ENCODE measurements at regions not wholly inside any gene's neighbourhood (a gene's known extent, or its start where the extent isn't known, plus 50 kb on each side); places are given as distances from the start of the nearest gene placed in this dataset.
"Not testable (repeated sequence)": the region's sequence is repeated elsewhere in the genome, so short reads cannot be mapped to it uniquely, and the experiment has no call there.

GRCh38 chr1:102821707-102822106 is 286.6 kb downstream of the COL11A1 start:
- DNase-seq (ENCODE audit: low read depth in 1 of 2, low spot score in 2 of 2), result no peak
- Histone ChIP-seq H3K4me3 (no peak overlapping the region), H3K9me3 (replicated peaks) (no peaks in the 10 kb centered on the region), H3K27ac (no peak overlapping the region), H3K4me1 (replicated peaks) (no peaks in the 10 kb centered on the region), H3K27me3 (replicated peaks) (no peaks in the 10 kb centered on the region), H3K36me3 (no peaks in the 10 kb centered on the region)

GRCh38 chr1:102800406-102800805 is 307.9 kb downstream of the COL11A1 start:
- Histone ChIP-seq H3K27me3 (replicated peaks) (no peaks in the 10 kb centered on the region; the same call in 1 of the 2 replicates), H3K36me3 (no peaks in the 10 kb centered on the region), H3K27ac (no peak overlapping the region), H3K9me3 (replicated peaks) (no peaks in the 10 kb centered on the region), H3K4me3 (no peak overlapping the region), H3K4me1 (replicated peaks) (no peaks in the 10 kb centered on the region)
- no peak for DNase-seq (ENCODE audit: low read depth in 1 of 2, low spot score in 2 of 2)

GRCh38 chr1:102799496-102799895 is 308.8 kb downstream of the COL11A1 start:
- no peak overlapping the region for H3K27ac ChIP-seq
- H3K36me3 ChIP-seq, result no peaks in the 10 kb centered on the region
- no peaks in the 10 kb centered on the region; the same call in 1 of the 2 replicates for H3K27me3 ChIP-seq (replicated peaks)
- H3K4me3 ChIP-seq, result no peak overlapping the region
- no peaks in the 10 kb centered on the region for H3K9me3 ChIP-seq (replicated peaks)
- no peaks in the 10 kb centered on the region for H3K4me1 ChIP-seq (replicated peaks)
- no peak for DNase-seq (ENCODE audit: low read depth in 1 of 2, low spot score in 2 of 2)

- no peak for DNase-seq (ENCODE audit: low read depth in 1 of 2, low spot score in 2 of 2)
- no peaks in the 10 kb centered on the region for H3K4me1 ChIP-seq (replicated peaks)
- no peak overlapping the region for H3K27ac ChIP-seq
- H3K9me3 ChIP-seq (replicated peaks), result no peaks in the 10 kb centered on the region
- H3K27me3 ChIP-seq (replicated peaks), result no peaks in the 10 kb centered on the region; the same call in 1 of the 2 replicates
- no peak overlapping the region for H3K4me3 ChIP-seq
- H3K36me3 ChIP-seq, result no peaks in the 10 kb centered on the region
Observed at GRCh38 chr1:102798718-102799117, 309.6 kb downstream of the COL11A1 start.

GRCh38 chr1:102796429-102796828 is 311.9 kb downstream of the COL11A1 start:
- H3K27ac ChIP-seq, result no peak overlapping the region
- H3K9me3 ChIP-seq (replicated peaks), result no peaks in the 10 kb centered on the region
- no peaks in the 10 kb centered on the region for H3K36me3 ChIP-seq
- H3K4me3 ChIP-seq, result no peak overlapping the region
- H3K27me3 ChIP-seq (replicated peaks), result no peaks in the 10 kb centered on the region; the same call in 1 of the 2 replicates
- H3K4me1 ChIP-seq (replicated peaks), result no peaks in the 10 kb centered on the region
- DNase-seq (ENCODE audit: low read depth in 1 of 2, low spot score in 2 of 2), result no peak

GRCh38 chr1:102790997-102791396 is 317.3 kb downstream of the COL11A1 start:
- H3K27me3 ChIP-seq (replicated peaks), result no peaks in the 10 kb centered on the region
- no peak for DNase-seq (ENCODE audit: low read depth in 1 of 2, low spot score in 2 of 2)
- no peaks in the 10 kb centered on the region for H3K36me3 ChIP-seq
- no peak overlapping the region for H3K4me3 ChIP-seq
- no peaks in the 10 kb centered on the region for H3K4me1 ChIP-seq (replicated peaks)
- no peak overlapping the region for H3K27ac ChIP-seq
- H3K9me3 ChIP-seq (replicated peaks), result no peaks in the 10 kb centered on the region

GRCh38 chr1:102789951-102790350 is 318.4 kb downstream of the COL11A1 start:
- not testable (repeated sequence) for DNase-seq (ENCODE audit: low read depth in 1 of 2, low spot score in 2 of 2); H3K4me3 ChIP-seq; H3K27ac ChIP-seq; H3K9me3 ChIP-seq (replicated peaks); H3K27me3 ChIP-seq (replicated peaks); H3K36me3 ChIP-seq; H3K4me1 ChIP-seq (replicated peaks)

- H3K36me3 ChIP-seq, result no peaks in the 10 kb centered on the region
- DNase-seq (ENCODE audit: low read depth in 1 of 2, low spot score in 2 of 2), result no peak
- H3K4me1 ChIP-seq (replicated peaks), result no peaks in the 10 kb centered on the region
- no peak overlapping the region for H3K4me3 ChIP-seq
- H3K27me3 ChIP-seq (replicated peaks), result no peaks in the 10 kb centered on the region
- no peaks in the 10 kb centered on the region for H3K9me3 ChIP-seq (replicated peaks)
- no peak overlapping the region for H3K27ac ChIP-seq
Observed at GRCh38 chr1:102783487-102783886, 324.8 kb downstream of the COL11A1 start.

GRCh38 chr1:102782144-102782543 is 326.2 kb downstream of the COL11A1 start:
- Histone ChIP-seq H3K4me3 (no peak overlapping the region), H3K27me3 (replicated peaks) (no peaks in the 10 kb centered on the region), H3K4me1 (replicated peaks) (no peaks in the 10 kb centered on the region), H3K27ac (no peak overlapping the region), H3K36me3 (no peaks in the 10 kb centered on the region), H3K9me3 (replicated peaks) (no peaks in the 10 kb centered on the region)
- DNase-seq (ENCODE audit: low read depth in 1 of 2, low spot score in 2 of 2), result no peak

- Histone ChIP-seq H3K36me3 (no peaks in the 10 kb centered on the region), H3K4me3 (no peak overlapping the region), H3K27me3 (replicated peaks) (no peaks in the 10 kb centered on the region), H3K4me1 (replicated peaks) (no peaks in the 10 kb centered on the region; the same call in 1 of the 2 replicates), H3K27ac (no peak overlapping the region), H3K9me3 (replicated peaks) (no peaks in the 10 kb centered on the region)
- DNase-seq (ENCODE audit: low read depth in 1 of 2, low spot score in 2 of 2), result no peak
Observed at GRCh38 chr1:102776071-102776470, 332.3 kb downstream of the COL11A1 start.

- H3K27ac ChIP-seq, result no peak overlapping the region
- no peaks in the 10 kb centered on the region; the same call in 1 of the 2 replicates for H3K4me1 ChIP-seq (replicated peaks)
- H3K4me3 ChIP-seq, result no peak overlapping the region
- no peaks in the 10 kb centered on the region for H3K27me3 ChIP-seq (replicated peaks)
- no peaks in the 10 kb centered on the region for H3K9me3 ChIP-seq (replicated peaks)
- DNase-seq (ENCODE audit: low read depth in 1 of 2, low spot score in 2 of 2), result no peak
- no peaks in the 10 kb centered on the region for H3K36me3 ChIP-seq
Observed at GRCh38 chr1:102772831-102773230, 335.5 kb downstream of the COL11A1 start.

GRCh38 chr1:102758418-102758817 is 349.9 kb downstream of the COL11A1 start:
- Histone ChIP-seq H3K27me3 (replicated peaks) (no peaks in the 10 kb centered on the region), H3K4me3 (no peak overlapping the region), H3K4me1 (replicated peaks) (no peaks in the 10 kb centered on the region), H3K27ac (no peak overlapping the region), H3K9me3 (replicated peaks) (no peaks in the 10 kb centered on the region), H3K36me3 (no peaks in the 10 kb centered on the region)
- DNase-seq (ENCODE audit: low read depth in 1 of 2, low spot score in 2 of 2), result no peak

- Histone ChIP-seq H3K36me3 (no peaks in the 10 kb centered on the region), H3K27me3 (replicated peaks) (no peaks in the 10 kb centered on the region), H3K9me3 (replicated peaks) (no peaks in the 10 kb centered on the region), H3K27ac (no peak overlapping the region; the same call in 1 of the 2 replicates), H3K4me3 (no peak overlapping the region), H3K4me1 (replicated peaks) (no peaks in the 10 kb centered on the region)
- no peak for DNase-seq (ENCODE audit: low read depth in 1 of 2, low spot score in 2 of 2)
Observed at GRCh38 chr1:102757363-102757762, 351.0 kb downstream of the COL11A1 start.

GRCh38 chr1:102751111-102751510 is 357.2 kb downstream of the COL11A1 start:
- no peak for DNase-seq (ENCODE audit: low read depth in 1 of 2, low spot score in 2 of 2)
- no peaks in the 10 kb centered on the region for H3K4me1 ChIP-seq (replicated peaks)
- no peaks in the 10 kb centered on the region for H3K27me3 ChIP-seq (replicated peaks)
- no peak overlapping the region for H3K27ac ChIP-seq
- no peaks in the 10 kb centered on the region for H3K36me3 ChIP-seq
- no peak overlapping the region for H3K4me3 ChIP-seq
- H3K9me3 ChIP-seq (replicated peaks), result no peaks in the 10 kb centered on the region

- no peak overlapping the region for H3K27ac ChIP-seq
- H3K4me3 ChIP-seq, result no peak overlapping the region
- H3K36me3 ChIP-seq, result no peaks in the 10 kb centered on the region
- no peak for DNase-seq (ENCODE audit: low read depth in 1 of 2, low spot score in 2 of 2)
- H3K9me3 ChIP-seq (replicated peaks), result no peaks in the 10 kb centered on the region
- H3K4me1 ChIP-seq (replicated peaks), result no peaks in the 10 kb centered on the region
- H3K27me3 ChIP-seq (replicated peaks), result no peaks in the 10 kb centered on the region
Observed at GRCh38 chr1:102742426-102742825, 365.9 kb downstream of the COL11A1 start.
